Daoy (cell line): ENCODE measurements at regions not wholly inside any gene's neighbourhood (a gene's known extent, or its start where the extent isn't known, plus 50 kb on each side); places are given as distances from the start of the nearest gene placed in this dataset.
"Not testable (repeated sequence)": the region's sequence is repeated elsewhere in the genome, so short reads cannot be mapped to it uniquely, and the experiment has no call there.

Experiments used
- DNase-seq: peaks from one replicate; pipeline ENCODE4 v3.0.0-alpha.2; 2015; ENCODE audit warnings: low read depth

GRCh38 chr13:97723655-97724054 is 229.8 kb upstream of the IPO5 start:
- DNase-seq: no peak

- DNase-seq: no peak
These were observed 229.0 kb upstream of the IPO5 start for GRCh38 chr13:97724450-97724849.

- no peak for DNase-seq
These were observed 226.7 kb upstream of the IPO5 start for GRCh38 chr13:97726664-97727280.

- no peak for DNase-seq
These were observed 225.5 kb upstream of the IPO5 start for GRCh38 chr13:97727991-97728390.

GRCh38 chr13:97736436-97736835 is 217.0 kb upstream of the IPO5 start:
- no peak for DNase-seq

GRCh38 chr13:97742084-97742483 is 211.4 kb upstream of the IPO5 start:
- DNase-seq: no peak

- DNase-seq: no peak
These were observed 209.5 kb upstream of the IPO5 start for GRCh38 chr13:97743938-97744337.

- DNase-seq: no peak
These were observed 206.8 kb upstream of the IPO5 start for GRCh38 chr13:97746649-97747048.

- DNase-seq: peak; percentile 1
These were observed 204.3 kb upstream of the IPO5 start for GRCh38 chr13:97749174-97749573.

- no peak for DNase-seq
These were observed 202.0 kb upstream of the IPO5 start for GRCh38 chr13:97751477-97751876.

GRCh38 chr13:97752961-97753668 is 200.4 kb upstream of the IPO5 start:
- DNase-seq: no peak

- DNase-seq: no peak
These were observed 199.4 kb upstream of the IPO5 start for GRCh38 chr13:97753942-97754670.

- DNase-seq: no peak
These were observed 195.7 kb upstream of the IPO5 start for GRCh38 chr13:97757807-97758206.

- no peak for DNase-seq
These were observed 195.2 kb upstream of the IPO5 start for GRCh38 chr13:97758317-97758716.

GRCh38 chr13:97761796-97762540 is 191.5 kb upstream of the IPO5 start:
- DNase-seq: no peak

GRCh38 chr13:97766749-97767148 is 186.7 kb upstream of the IPO5 start:
- no peak for DNase-seq

GRCh38 chr13:97768134-97768533 is 185.3 kb upstream of the IPO5 start:
- no peak for DNase-seq

GRCh38 chr13:97770231-97770630 is 183.2 kb upstream of the IPO5 start:
- not testable (repeated sequence) for DNase-seq

- not testable (repeated sequence) for DNase-seq
These were observed 181.0 kb upstream of the IPO5 start for GRCh38 chr13:97772466-97772865.

- not testable (repeated sequence) for DNase-seq
These were observed 178.9 kb upstream of the IPO5 start for GRCh38 chr13:97774391-97775100.

GRCh38 chr13:97780486-97780885 is 173.0 kb upstream of the IPO5 start:
- DNase-seq: no peak

- DNase-seq: no peak
These were observed 171.6 kb upstream of the IPO5 start for GRCh38 chr13:97781891-97782305.
